DMS153 (cell line): ENCODE measurements at regions not wholly inside any gene's neighbourhood (a gene's known extent, or its start where the extent isn't known, plus 50 kb on each side); places are given as distances from the start of the nearest gene placed in this dataset.
"Not testable (repeated sequence)": the region's sequence is repeated elsewhere in the genome, so short reads cannot be mapped to it uniquely, and the experiment has no call there.

Experiments
- DNase-seq: peaks from one replicate; lab custom pipeline; 2025; lab: John Stamatoyannopoulos, UW

DNA sequence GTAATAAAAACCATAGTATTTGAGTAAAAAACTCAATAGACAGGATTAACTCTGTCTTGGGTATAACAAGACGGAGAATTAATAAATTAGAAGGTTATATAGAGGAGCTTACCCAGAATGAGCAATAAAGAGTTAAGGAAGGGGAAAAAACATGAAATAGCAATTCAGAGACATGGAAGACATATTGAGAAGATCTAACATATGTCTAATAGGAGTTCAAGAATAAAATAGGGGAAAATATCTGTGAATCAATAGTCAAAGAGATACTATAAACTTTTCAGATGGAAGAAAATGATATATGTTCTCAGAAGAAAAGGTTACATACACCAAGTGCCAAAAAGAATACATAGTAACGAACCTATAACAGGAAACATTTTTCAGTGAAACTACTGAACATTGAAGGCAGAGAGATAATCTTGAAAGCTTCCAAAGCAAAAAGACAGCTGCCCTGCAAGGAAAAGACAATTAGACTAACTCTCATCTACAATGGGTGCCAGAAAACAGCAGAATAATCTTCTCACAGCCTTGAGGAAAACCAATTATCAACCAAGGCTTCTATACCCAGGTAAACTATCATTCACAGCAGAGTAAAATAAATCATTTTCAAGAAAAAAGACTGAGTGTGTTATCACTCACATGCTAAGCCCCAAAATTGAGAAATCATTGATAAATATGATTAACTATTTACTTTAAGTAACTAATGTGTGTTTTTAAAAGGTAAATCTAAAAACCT lies 106.0 kb downstream of the ENC1 start:
- no peak for DNase-seq

DNA sequence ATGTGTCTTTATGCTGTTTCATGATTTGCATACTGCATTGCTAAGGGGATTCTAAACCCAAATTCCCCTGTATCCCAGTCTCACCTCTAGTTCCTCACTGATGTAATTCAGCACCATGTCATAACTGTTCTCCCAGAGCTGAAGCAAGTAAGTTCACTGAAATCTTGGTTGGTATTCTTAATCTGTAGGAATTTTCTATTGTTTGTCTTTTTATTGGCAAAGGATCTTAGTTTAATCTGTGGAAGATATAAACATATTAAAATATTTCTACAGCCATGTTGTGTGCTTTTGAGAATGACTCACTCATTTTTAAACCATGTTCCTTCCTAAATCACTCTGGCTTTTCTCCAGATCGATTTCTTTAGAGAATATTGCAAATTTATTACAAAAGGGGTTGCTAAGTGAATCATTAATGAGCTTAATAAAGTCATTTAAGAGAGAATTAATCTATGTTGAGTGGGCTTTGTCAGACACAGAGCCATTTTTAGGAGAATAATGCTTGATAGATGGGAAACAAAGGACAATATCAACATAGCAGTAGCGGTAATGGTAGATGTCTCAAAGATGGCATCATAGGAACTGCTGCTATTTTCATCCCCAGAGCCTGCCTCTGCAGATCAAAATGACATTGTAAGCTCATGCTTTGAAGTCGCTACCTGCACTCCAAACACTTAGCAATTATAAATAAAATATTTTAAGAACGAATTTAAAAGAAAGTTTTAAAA lies 110.0 kb downstream of the ENC1 start:
- no peak for DNase-seq

- no peak for DNase-seq
These were observed 111.4 kb downstream of the ENC1 start for GRCh38 chr5:74529101-74529500.

DNA sequence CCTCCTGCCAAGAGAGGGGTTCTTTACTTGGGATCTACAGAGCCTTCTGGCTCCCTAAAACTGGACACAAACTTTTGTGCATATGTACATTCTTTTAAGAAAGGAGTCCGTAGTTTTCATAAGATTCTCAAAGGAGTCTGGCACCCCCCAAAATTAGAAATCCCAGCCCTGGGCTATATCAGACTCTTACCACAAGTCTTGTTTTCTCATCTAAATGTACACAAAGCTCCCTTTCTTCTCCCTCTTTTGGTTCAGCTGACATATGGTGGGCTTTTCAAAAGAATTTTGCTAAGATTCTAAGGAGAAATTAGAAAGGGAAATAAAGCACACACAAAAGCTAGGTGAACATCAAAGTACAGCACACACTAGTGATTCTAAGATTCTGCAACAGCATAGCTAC lies 114.4 kb downstream of the ENC1 start:
- no peak for DNase-seq

GRCh38 chr5:74524767-74525166 lies 115.8 kb downstream of the ENC1 start:
- DNase-seq = not testable (repeated sequence)

- DNase-seq = not testable (repeated sequence)
These were observed 116.8 kb downstream of the ENC1 start for GRCh38 chr5:74523698-74524097.

DNA sequence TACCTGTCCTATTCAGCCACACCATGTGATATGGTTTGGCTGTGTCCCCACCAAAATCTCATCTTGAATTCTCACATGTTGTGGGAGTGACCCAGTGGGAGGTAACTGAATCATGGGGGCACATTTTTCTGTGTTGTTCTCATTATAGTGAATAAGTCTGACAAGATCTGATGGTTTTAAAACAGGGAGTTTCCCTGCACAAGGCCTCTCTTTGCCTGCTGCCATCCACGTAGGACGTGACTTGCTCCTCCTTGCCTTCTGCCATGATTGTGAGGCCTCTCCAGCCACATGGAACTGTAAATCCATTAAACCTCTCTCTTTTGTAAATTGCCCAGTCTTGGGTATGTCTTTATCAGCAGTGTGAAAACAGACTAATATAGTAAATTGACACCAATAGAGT lies 117.7 kb downstream of the ENC1 start:
- DNase-seq = not testable (repeated sequence)

- no peak for DNase-seq
These were observed 119.1 kb downstream of the ENC1 start for GRCh38 chr5:74521401-74521800.

DNA sequence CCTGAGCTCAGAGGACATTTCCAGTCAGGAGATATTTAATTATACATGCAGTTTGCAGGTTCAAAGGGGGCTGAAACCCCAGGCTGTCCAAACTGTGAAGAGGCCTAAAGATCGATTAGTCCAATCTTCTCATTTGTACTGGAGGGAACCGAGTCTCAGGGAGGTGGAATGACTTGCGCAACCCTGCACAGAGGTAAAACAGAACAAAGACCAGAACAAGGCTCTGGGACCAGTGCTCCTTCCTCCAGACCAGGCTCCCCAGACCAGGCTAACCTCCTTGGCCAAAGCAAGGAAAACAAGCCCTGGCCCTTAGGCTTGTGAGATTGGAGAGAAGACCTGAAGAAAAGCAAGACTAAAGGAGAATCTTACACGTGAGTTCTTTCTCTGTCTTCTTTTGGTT lies 120.8 kb downstream of the ENC1 start:
- DNase-seq = no peak

DNA sequence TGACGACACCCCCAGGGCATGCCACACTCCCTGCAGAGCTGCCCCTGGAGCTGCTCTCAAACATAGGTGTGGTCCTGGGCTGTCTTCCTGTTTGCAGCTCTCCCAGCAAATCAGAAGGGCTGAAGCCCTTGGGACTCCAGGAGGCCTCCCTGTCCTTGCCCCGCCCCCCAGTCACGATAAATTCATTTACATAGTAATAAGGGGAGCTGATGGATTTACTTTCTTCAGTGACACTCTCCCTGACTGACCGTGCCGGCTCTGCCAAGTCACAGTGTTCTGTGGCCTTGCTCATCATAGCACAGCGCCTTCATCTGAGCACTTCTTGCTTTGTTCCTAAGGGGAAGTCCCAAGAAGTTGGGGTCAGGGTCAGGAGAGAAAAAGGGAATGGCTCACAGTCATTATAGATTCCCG lies 121.4 kb downstream of the ENC1 start:
- DNase-seq = no peak

DNA sequence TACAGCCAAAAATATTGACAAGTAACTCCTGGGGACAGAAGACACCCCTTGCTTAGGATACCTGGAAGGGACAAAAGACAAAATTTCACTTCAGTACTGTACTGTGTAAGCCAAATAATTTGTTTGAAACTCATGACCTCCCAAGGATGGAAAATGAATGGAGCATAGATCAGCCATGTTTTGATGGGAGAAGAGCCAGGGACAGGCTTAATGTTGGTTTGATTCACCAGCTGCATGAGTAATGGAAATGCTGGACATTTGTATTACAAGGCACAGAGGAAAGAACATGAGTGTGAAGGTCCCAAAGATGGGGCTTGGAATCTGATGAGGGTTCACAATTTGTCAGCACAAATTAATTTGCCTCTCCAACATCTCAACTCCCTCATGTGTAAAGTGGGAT lies 122.8 kb downstream of the ENC1 start:
- no peak for DNase-seq

DNA sequence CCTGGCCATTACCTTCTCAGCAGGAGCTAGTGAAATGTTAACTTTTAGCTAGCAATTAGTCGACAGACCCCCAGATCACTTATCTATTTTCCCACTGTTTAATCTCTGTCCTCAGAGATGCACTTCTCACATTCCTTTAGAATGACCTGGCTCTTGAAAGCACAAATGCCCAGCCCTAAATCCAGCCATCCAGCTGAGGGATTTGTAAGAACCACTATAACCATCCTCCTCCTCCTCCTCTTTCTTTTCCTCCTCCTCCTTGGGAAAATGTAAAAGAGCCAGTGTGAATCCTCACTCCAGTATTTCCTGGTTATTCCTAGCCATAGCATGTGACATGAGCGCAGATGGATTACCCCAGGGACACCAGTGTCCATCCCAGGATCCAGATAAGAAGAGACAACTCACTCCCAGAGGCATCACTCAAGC lies 124.3 kb downstream of the ENC1 start:
- no peak for DNase-seq

DNA sequence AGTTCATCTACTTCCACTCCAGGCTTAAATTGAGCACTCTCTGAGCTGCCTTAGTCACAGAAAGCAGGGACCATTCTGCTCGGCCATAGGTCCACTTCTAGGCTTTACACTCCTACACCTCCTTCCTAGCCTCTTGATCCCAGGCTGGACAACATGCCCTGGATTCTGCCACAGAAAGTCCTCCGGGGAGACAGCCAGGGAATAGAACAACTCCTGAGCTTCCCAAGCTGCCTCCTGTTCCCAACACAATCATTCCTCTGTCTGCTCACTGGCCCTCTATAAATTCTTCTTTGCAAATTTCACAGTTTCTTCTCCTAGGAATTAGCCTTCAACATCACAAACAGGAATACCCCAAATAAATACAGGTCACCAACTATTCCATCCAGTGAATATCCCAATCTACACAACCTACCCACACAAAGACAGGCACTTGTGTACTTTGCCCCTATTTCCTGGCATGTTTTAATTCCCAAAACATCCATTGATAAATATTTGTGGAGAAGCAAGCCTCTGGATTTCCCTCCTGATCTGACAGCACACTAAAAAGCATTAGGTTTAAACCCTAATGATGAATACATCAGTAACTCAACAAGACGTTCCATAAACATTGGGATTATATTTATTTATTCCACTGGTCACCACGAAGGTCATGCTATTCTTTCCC lies 125.5 kb downstream of the ENC1 start:
- DNase-seq = no peak

GRCh38 chr5:74511770-74512169 lies 128.8 kb downstream of the ENC1 start:
- DNase-seq = not testable (repeated sequence)

DNA sequence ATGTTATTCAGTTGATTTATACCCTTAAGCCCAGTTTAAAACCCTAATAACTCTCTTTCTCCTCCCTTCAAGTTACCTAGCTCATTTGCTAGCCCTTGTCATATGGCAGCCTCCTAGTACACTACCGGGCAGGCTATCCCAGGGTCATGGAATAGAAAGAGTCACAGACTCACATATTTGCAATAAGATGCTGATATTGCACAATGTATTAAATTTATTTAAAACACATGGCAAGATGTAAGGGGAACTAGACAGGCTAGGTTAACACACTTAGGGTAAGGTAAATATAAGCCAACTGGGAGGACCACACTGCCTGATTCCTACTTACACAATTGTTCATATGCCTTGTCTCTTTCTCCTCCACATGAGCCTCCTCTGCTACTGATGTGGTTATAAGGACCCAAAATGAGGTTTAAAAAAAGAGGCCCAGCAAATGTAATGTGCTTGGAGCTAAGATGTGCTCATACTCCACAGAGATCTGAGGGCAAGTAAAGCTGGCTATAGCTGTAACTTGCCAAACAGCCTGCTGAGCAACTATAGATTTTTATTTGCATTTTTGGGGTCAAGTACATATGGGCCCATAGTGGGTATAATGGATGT lies 130.0 kb downstream of the ENC1 start:
- DNase-seq = no peak

DNA sequence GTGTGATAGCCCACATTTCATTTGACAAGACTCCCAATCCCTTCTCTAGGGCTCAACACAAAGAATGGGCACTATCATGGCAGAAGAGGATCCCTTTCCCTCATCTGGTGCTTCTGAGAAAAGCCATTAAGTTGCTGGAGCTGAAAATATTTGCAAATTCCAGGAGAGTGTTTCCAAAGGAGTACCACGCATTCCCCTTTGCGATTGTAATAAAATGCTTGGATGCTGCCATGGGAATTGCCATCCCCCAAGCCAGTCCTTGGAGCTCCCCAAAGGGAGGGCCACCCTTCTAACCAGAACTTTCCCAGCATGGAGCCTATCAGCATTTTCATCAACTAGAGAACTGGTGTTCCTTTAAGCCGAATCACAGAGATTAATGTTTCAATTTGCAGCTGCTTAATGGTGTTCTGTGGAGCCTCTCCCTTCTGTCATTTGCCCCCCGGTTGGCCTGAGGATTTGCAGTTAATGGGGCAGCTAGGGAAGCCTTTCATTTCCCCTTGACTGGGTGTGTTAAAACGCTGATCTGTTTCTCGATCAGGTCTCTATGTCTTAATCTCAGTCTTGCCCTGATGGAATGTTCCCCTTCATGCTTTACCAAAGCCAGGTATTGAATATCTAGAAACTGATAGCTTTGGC lies 133.0 kb downstream of the ENC1 start:
- no peak for DNase-seq

DNA sequence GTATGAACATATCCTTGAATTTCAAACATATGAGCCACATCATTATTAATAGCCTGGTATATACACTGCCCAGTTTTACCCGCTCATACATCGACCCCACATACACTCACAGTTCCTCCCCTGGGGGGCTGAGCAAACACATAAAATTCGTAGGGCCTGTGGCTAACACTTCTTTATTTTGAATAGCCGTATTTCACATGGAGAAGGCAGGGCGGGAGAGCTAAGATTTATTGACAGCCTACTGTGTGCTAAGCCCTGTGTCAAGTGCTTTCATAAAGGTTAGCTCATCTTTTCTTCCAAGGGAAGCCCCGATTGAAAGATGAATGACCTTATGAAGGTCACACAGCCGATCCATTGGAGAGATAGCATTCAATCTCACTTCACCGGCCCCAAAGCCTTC lies 134.4 kb downstream of the ENC1 start:
- no peak for DNase-seq

DNA sequence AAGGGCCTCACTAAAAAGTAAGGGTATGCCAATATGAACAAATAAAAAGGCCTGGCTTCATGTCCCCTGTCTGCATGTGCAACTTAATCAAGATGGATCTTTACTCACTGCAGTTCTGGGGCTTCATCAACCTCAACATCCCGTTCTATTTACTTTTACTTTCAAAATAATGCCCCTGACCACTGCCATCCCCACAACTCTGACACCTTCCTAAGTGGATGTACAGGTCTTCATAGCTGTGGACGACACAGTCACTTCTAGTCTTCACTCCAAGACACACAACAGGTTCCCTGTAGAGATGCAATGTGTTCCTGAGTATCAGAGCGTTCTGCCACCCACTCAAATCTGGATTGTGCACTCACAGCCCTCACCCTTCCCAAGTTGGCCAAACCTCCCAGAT lies 136.1 kb downstream of the ENC1 start:
- no peak for DNase-seq

GRCh38 chr5:74502479-74502950 lies 138.0 kb downstream of the ENC1 start:
- no peak for DNase-seq

DNA sequence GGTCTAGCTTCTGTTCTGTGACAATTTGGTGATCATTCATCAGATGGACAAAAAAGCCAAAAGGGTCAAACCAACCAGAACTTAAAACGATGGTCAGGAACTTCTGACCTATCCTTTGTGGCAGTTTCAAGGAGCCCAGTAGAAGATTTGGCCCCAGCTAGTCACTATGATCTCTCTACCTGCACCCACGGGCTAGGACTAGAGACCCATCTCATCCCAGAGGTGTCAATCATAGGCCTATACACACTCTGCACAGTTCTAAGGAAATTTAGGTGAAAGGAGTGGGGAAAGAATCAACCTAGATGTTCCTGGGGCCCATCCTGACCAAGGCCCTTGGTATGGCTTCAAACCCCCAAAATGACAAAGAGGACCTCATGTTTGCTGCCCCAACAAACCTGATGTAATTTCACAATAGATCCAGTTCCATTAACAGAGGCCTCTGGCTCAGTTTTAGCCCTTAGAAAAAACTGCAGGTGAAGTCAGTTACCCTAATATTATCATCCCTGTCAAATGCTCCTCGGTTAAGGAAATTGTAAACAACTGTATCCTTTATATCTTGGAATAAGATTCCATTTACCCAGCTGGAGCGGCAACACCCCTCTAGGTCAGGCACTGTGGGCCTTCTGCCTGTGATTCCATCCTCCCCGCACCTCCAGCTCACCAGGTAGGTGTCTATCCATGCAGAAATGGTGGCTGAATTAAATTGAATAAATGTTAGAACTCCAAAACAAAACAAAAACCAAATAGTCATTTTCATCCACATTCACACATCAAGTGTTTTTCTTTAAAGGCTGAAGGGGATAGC lies 138.7 kb downstream of the ENC1 start:
- DNase-seq = no peak
